ENCODE measurements at regions not wholly inside any gene's neighbourhood (a gene's known extent, or its start where the extent isn't known, plus 50 kb on each side); places are given as distances from the start of the nearest gene placed in this dataset.

DNA sequence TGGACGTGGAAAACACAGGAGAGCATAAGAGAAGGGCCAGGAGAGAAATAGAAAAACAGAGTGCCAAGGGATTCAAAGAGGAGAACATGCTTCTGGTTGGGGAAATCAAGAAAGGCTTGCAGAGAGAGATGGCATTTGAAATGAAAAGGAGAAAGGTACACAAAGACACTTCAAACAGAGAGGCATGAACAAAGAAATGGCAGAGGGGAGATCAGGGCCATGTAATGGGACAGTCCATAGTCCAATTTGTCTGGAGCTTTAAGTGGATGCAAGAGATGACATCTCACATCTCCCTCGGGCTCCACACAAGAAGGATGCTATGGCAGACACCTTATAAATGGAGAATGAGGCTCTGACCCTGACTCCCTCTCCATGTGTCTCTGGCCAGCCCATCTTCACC lies 331.1 kb downstream of the MLLT3 start:
- TF ChIP-seq RBAK (tag by site-specific recombination; IDR thresholded peaks at IDR 0.05) (no peak), ZNF146 (tag by site-specific recombination; IDR thresholded peaks at IDR 0.05) (no peak), ZBTB1 (tag by site-specific recombination; IDR thresholded peaks at IDR 0.05) (no peak), ZNF155 (tag by site-specific recombination; IDR thresholded peaks at IDR 0.05) (no peak), ZNF76 (tag by site-specific recombination; IDR thresholded peaks at IDR 0.05; ENCODE audit: borderline replicate concordance, low read depth) (no peak), ZNF610 (tag by site-specific recombination; IDR thresholded peaks at IDR 0.05; ENCODE audit: borderline replicate concordance) (no peak), ZXDB (tag by site-specific recombination; IDR thresholded peaks at IDR 0.05) (no peak), ZNF600 (tag by site-specific recombination; IDR thresholded peaks at IDR 0.05) (no peak), ZNF629 (tag by site-specific recombination; IDR thresholded peaks at IDR 0.05) (no peak), GFI1B (tag by site-specific recombination; IDR thresholded peaks at IDR 0.05) (no peak), ZSCAN23 (tag by site-specific recombination; IDR thresholded peaks at IDR 0.05) (no peak), ZNF157 (tag by site-specific recombination; IDR thresholded peaks at IDR 0.05) (no peak), KLF9 (tag by site-specific recombination; IDR thresholded peaks at IDR 0.05; ENCODE audit: low read depth) (no peak), ZNF776 (tag by site-specific recombination; IDR thresholded peaks at IDR 0.05; ENCODE audit: borderline replicate concordance) (no peak), ZNF202 (tag by site-specific recombination; IDR thresholded peaks at IDR 0.05; ENCODE audit: borderline replicate concordance) (no peak), ZNF391 (tag by site-specific recombination; IDR thresholded peaks at IDR 0.05; ENCODE audit: borderline replicate concordance, low read depth) (no peak), KLF16 (tag by site-specific recombination; IDR thresholded peaks at IDR 0.05) (no peak)
- TF ChIP-seq, protein P1, sequence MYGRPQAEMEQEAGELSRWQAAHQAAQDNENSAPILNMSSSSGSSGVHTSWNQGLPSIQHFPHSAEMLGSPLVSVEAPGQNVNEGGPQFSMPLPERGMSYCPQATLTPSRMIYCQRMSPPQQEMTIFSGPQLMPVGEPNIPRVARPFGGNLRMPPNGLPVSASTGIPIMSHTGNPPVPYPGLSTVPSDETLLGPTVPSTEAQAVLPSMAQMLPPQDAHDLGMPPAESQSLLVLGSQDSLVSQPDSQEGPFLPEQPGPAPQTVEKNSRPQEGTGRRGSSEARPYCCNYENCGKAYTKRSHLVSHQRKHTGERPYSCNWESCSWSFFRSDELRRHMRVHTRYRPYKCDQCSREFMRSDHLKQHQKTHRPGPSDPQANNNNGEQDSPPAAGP (tag by site-specific recombination; IDR thresholded peaks at IDR 0.05) = no peak
- TF ChIP-seq, protein P2, sequence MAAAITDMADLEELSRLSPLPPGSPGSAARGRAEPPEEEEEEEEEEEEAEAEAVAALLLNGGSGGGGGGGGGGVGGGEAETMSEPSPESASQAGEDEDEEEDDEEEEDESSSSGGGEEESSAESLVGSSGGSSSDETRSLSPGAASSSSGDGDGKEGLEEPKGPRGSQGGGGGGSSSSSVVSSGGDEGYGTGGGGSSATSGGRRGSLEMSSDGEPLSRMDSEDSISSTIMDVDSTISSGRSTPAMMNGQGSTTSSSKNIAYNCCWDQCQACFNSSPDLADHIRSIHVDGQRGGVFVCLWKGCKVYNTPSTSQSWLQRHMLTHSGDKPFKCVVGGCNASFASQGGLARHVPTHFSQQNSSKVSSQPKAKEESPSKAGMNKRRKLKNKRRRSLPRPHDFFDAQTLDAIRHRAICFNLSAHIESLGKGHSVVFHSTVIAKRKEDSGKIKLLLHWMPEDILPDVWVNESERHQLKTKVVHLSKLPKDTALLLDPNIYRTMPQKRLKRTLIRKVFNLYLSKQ (tag by site-specific recombination; IDR thresholded peaks at IDR 0.05; ENCODE audit: borderline replicate concordance) = no peak
- ChIA-PET CTCF (interaction anchor here (0.6 to 1.1 kb wide), 2 partner anchors 64 to 650 kb away, joined by 3 read pairs; no protein-coding TSS in a partner anchor), POLR2A (no interaction called here)
- H3K27ac ChIP-seq (ENCODE audit: extremely low read depth, low read depth, low read length) = no peak overlapping the region
- no peak overlapping the region for H3K4me3 ChIP-seq (ENCODE audit: low read depth, low read length)
- H3K36me3 ChIP-seq (ENCODE audit: control insufficient read depth in 2 of 2, insufficient read depth in 1 of 2, low read length in 2 of 2) = no peaks in the 10 kb centered on the region
- no peaks in the 10 kb centered on the region for H3K9me3 ChIP-seq (ENCODE audit: control insufficient read depth, insufficient read depth, low read depth, low read length)
- no peaks in the 10 kb centered on the region for H3K4me1 ChIP-seq (ENCODE audit: control insufficient read depth, insufficient read depth, low read length)

DNA sequence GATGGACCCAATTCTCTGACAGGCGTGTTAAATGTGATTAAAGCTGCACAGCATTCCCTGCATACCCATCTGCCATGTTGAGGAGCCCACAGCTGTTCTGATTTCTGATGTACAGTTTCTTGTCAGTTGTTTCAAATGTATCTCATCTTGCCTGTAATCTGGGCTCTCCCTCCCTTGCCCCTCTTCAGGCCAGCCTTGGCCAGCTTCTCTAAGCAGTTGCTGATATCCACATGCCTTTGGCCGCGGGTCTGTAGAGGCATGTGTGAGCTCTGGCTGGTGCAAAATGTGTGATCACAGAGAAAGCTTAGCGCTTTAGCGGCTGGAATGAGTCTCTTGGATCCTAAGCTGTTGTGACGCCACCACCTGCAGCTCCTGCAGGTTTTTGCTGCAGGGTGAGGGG lies 332.0 kb downstream of the MLLT3 start:
- H3K36me3 ChIP-seq (ENCODE audit: control insufficient read depth in 2 of 2, insufficient read depth in 1 of 2, low read length in 2 of 2) = no peaks in the 10 kb centered on the region
- no peaks in the 10 kb centered on the region for H3K9me3 ChIP-seq (ENCODE audit: control insufficient read depth, insufficient read depth, low read depth, low read length)
- no peak overlapping the region for H3K4me3 ChIP-seq (ENCODE audit: low read depth, low read length)
- H3K4me1 ChIP-seq (ENCODE audit: control insufficient read depth, insufficient read depth, low read length) = no peaks in the 10 kb centered on the region
- no peak overlapping the region for H3K27ac ChIP-seq (ENCODE audit: extremely low read depth, low read depth, low read length)
- ChIA-PET CTCF (interaction anchor here (0.6 to 1.1 kb wide), 2 partner anchors 65 to 153 kb away, joined by 3 read pairs; no protein-coding TSS in a partner anchor), POLR2A (no interaction called here)
- TF ChIP-seq ZNF114 (tag by site-specific recombination; IDR thresholded peaks at IDR 0.05) (no peak), ZNF549 (tag by site-specific recombination; IDR thresholded peaks at IDR 0.05) (no peak), ZNF473 (tag by site-specific recombination; IDR thresholded peaks at IDR 0.05) (no peak), GFI1B (tag by site-specific recombination; IDR thresholded peaks at IDR 0.05) (no peak), ZNF423 (tag by site-specific recombination; IDR thresholded peaks at IDR 0.05) (no peak), ZNF24 (tag by site-specific recombination; IDR thresholded peaks at IDR 0.05) (no peak)
- TF ChIP-seq, protein P3, sequence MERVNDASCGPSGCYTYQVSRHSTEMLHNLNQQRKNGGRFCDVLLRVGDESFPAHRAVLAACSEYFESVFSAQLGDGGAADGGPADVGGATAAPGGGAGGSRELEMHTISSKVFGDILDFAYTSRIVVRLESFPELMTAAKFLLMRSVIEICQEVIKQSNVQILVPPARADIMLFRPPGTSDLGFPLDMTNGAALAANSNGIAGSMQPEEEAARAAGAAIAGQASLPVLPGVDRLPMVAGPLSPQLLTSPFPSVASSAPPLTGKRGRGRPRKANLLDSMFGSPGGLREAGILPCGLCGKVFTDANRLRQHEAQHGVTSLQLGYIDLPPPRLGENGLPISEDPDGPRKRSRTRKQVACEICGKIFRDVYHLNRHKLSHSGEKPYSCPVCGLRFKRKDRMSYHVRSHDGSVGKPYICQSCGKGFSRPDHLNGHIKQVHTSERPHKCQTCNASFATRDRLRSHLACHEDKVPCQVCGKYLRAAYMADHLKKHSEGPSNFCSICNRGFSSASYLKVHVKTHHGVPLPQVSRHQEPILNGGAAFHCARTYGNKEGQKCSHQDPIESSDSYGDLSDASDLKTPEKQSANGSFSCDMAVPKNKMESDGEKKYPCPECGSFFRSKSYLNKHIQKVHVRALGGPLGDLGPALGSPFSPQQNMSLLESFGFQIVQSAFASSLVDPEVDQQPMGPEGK (tag by site-specific recombination; IDR thresholded peaks at IDR 0.05) = no peak
- TF ChIP-seq, protein P4, sequence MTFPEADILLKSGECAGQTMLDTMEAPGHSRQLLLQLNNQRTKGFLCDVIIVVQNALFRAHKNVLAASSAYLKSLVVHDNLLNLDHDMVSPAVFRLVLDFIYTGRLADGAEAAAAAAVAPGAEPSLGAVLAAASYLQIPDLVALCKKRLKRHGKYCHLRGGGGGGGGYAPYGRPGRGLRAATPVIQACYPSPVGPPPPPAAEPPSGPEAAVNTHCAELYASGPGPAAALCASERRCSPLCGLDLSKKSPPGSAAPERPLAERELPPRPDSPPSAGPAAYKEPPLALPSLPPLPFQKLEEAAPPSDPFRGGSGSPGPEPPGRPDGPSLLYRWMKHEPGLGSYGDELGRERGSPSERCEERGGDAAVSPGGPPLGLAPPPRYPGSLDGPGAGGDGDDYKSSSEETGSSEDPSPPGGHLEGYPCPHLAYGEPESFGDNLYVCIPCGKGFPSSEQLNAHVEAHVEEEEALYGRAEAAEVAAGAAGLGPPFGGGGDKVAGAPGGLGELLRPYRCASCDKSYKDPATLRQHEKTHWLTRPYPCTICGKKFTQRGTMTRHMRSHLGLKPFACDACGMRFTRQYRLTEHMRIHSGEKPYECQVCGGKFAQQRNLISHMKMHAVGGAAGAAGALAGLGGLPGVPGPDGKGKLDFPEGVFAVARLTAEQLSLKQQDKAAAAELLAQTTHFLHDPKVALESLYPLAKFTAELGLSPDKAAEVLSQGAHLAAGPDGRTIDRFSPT (tag by site-specific recombination; IDR thresholded peaks at IDR 0.05) = no peak
- TF ChIP-seq, protein P5, sequence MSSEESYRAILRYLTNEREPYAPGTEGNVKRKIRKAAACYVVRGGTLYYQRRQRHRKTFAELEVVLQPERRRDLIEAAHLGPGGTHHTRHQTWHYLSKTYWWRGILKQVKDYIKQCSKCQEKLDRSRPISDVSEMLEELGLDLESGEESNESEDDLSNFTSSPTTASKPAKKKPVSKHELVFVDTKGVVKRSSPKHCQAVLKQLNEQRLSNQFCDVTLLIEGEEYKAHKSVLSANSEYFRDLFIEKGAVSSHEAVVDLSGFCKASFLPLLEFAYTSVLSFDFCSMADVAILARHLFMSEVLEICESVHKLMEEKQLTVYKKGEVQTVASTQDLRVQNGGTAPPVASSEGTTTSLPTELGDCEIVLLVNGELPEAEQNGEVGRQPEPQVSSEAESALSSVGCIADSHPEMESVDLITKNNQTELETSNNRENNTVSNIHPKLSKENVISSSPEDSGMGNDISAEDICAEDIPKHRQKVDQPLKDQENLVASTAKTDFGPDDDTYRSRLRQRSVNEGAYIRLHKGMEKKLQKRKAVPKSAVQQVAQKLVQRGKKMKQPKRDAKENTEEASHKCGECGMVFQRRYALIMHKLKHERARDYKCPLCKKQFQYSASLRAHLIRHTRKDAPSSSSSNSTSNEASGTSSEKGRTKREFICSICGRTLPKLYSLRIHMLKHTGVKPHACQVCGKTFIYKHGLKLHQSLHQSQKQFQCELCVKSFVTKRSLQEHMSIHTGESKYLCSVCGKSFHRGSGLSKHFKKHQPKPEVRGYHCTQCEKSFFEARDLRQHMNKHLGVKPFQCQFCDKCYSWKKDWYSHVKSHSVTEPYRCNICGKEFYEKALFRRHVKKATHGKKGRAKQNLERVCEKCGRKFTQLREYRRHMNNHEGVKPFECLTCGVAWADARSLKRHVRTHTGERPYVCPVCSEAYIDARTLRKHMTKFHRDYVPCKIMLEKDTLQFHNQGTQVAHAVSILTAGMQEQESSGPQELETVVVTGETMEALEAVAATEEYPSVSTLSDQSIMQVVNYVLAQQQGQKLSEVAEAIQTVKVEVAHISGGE (tag by site-specific recombination; conservative IDR thresholded peaks at IDR 0.05; ENCODE audit: low read depth) = no peak

All from HEK293 (cell line).